PFSK-1 (cell line): ENCODE measurements at regions not wholly inside any gene's neighbourhood (a gene's known extent, or its start where the extent isn't known, plus 50 kb on each side); places are given as distances from the start of the nearest gene placed in this dataset.

Source experiments
- FOXP2 ChIP-seq: optimal IDR thresholded peaks from 2 replicates; pipeline ENCODE3; 2011; ENCODE audit warnings: borderline replicate concordance, control low read depth, inconsistent platforms; ENCODE audit not compliant: insufficient read depth; ENCODE audit errors: extremely low read length, extremely low read depth
- POLR2AphosphoS5 ChIP-seq: IDR thresholded peaks from 2 replicates; pipeline ENCODE4 v1.6.1; 2012; ENCODE audit warnings: low read depth, mild to moderate bottlenecking, control low read depth, low read length, moderate library complexity
- REST ChIP-seq, 2 experiments: IDR thresholded peaks; 2 replicates each; pipeline versions ENCODE4 v1.6.1 to v1.8.0; 2011 to 2012; ENCODE audit warnings: low read depth in 2 of 2, low read length in 2 of 2, control low read depth in 1 of 2, inconsistent platforms in 1 of 2, mild to moderate bottlenecking in 1 of 2, moderate library complexity in 1 of 2; ENCODE audit not compliant: insufficient read depth in 1 of 2
- SIN3A ChIP-seq: IDR thresholded peaks from 2 replicates; pipeline ENCODE4 v1.6.1; 2012; ENCODE audit warnings: mild to moderate bottlenecking, low read length, moderate library complexity, borderline replicate concordance; ENCODE audit not compliant: insufficient read depth
- TAF1 ChIP-seq: IDR thresholded peaks from 2 replicates; pipeline ENCODE4 v1.6.1; 2012; ENCODE audit warnings: low read length, control low read depth, borderline replicate concordance; ENCODE audit not compliant: insufficient read depth

GRCh38 chr12:29883525-29883924, 99.8 kb upstream of the TMTC1 start:
- TF ChIP-seq SIN3A (no peak), POLR2AphosphoS5 (no peak), REST (IDR thresholded peaks at IDR 0.05; ENCODE audit: insufficient read depth in 1 of 2, low read depth in 2 of 2, low read length in 2 of 2) (no peak), TAF1 (no peak), FOXP2 (no peak)
